ENCODE measurements at regions not wholly inside any gene's neighbourhood (a gene's known extent, or its start where the extent isn't known, plus 50 kb on each side); places are given as distances from the start of the nearest gene placed in this dataset.

DNA sequence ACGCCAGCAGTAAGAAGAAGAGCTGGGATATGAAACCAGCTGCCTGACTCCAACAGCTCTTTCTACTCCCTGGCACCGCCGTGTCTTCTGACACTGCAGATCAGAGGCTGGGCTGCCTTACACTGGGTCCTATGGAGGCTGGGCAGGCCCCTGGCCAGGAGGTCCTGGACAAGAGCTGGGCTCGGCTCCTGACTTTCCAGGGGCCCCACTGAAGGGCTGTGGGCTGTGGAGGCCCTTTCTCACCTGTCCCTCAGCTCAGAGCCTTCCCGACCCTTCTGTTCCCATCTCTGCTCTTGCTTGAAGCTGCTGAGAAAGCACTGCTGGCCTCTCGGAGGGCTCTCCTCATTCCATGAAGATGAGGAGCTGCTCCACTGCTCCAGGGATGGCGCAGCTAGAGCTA lies 85.9 kb upstream of the UNC5B start:
- TF ChIP-seq, protein P1, sequence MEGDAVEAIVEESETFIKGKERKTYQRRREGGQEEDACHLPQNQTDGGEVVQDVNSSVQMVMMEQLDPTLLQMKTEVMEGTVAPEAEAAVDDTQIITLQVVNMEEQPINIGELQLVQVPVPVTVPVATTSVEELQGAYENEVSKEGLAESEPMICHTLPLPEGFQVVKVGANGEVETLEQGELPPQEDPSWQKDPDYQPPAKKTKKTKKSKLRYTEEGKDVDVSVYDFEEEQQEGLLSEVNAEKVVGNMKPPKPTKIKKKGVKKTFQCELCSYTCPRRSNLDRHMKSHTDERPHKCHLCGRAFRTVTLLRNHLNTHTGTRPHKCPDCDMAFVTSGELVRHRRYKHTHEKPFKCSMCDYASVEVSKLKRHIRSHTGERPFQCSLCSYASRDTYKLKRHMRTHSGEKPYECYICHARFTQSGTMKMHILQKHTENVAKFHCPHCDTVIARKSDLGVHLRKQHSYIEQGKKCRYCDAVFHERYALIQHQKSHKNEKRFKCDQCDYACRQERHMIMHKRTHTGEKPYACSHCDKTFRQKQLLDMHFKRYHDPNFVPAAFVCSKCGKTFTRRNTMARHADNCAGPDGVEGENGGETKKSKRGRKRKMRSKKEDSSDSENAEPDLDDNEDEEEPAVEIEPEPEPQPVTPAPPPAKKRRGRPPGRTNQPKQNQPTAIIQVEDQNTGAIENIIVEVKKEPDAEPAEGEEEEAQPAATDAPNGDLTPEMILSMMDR (IDR thresholded peaks at IDR 0.05) = no peak
- no peak for TF ChIP-seq POLR2A (IDR thresholded peaks at IDR 0.05)

Measured in thyroid gland (tissue), 4 donors.